ENCODE measurements at regions not wholly inside any gene's neighbourhood (a gene's known extent, or its start where the extent isn't known, plus 50 kb on each side); places are given as distances from the start of the nearest gene placed in this dataset.

DNA sequence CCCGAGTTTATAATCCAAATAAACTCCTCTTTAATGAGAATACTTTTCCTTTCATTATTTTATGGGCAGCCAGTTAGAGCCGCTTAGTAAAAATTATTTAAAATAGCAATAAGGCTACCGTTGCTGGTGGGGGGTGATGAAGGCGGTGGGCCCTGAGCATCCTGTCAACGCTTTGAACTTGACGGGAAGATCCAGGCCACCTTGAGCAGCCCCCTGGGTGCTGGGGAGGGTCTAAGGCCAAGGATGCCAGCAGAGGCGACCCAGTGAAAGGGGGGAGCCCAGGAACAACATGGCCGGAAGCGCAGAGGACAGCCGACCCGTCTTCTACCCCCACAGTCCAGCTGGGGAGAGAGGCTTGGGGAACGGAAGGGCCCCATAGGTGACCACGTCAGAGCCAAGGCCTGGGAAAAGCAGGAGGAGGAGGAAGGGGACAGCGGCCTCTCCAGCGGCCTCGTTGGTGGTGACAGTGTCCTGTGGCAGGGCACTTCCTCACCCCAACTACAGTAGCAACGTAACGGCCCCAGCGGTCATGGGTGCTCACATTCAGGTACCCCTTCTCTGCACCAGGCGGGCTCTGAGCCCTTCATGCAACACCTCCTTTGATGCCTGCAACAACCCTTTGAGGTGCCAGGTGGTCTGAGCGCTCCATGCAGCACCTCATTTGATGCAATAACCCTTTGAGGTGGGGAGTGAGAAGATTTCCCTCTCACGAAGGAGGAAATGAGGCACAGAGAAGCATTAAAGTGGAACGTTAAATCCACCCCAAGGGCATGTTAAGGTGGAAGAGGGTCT, 695.3 kb downstream of the TBC1D22A start:
- Histone ChIP-seq H3K9ac (ENCODE audit: low read depth, low read length) (no peak overlapping the region), H3K79me1 (ENCODE audit: low read depth in 1 of 2, low read length in 2 of 2) (no peaks in the 10 kb centered on the region), H2AK9ac (replicated peaks; ENCODE audit: low read depth, low read length, poor library complexity) (no peak overlapping the region), H3K4ac (ENCODE audit: low read depth, low read length) (no peak overlapping the region), H3K56ac (ENCODE audit: extremely low read depth, insufficient read depth, low read length) (no peak overlapping the region), H2BK20ac (ENCODE audit: low read depth, low read length) (no peak overlapping the region), H3K27me3 (ENCODE audit: control insufficient read depth, insufficient read depth, low read length) (no peaks in the 10 kb centered on the region), H2AFZ (replicated peaks; ENCODE audit: low read length, poor library complexity) (no peak overlapping the region), H4K20me1 (ENCODE audit: insufficient read depth, low read length) (no peaks in the 10 kb centered on the region), H2AK5ac (ENCODE audit: low read depth, low read length) (no peak overlapping the region), H4K91ac (ENCODE audit: insufficient read depth, low read depth, low read length) (no peak overlapping the region), H3K4me3 (ENCODE audit: insufficient read depth, low read depth, low read length) (no peak overlapping the region), H3K9me1 (ENCODE audit: insufficient read depth, low read length) (no peaks in the 10 kb centered on the region), H3K18ac (ENCODE audit: low read depth, low read length) (no peak overlapping the region), H2BK5ac (ENCODE audit: low read depth, low read length, poor library complexity, severe bottlenecking) (no peak overlapping the region), H3K4me2 (ENCODE audit: low read depth, low read length) (no peak overlapping the region), H3K14ac (replicated peaks; ENCODE audit: low read depth, low read length) (no peak overlapping the region), H4K8ac (ENCODE audit: low read depth in 2 of 2, low read length in 2 of 2) (no peak overlapping the region), H3K27ac (ENCODE audit: insufficient read depth, low read length) (no peak overlapping the region), H3K4me1 (ENCODE audit: control insufficient read depth, insufficient read depth, low read length) (no peaks in the 10 kb centered on the region), H2BK15ac (ENCODE audit: low read depth, low read length) (no peak overlapping the region), H3K9me3 (ENCODE audit: control insufficient read depth, insufficient read depth, low read length) (peaks cover 40% of the 10 kb centered on the region), H4K5ac (ENCODE audit: low read depth, low read length) (no peak overlapping the region), H2BK120ac (ENCODE audit: low read depth, low read length) (no peak overlapping the region), H3K36me3 (ENCODE audit: control insufficient read depth, insufficient read depth, low read length) (no peaks in the 10 kb centered on the region), H3K23ac (ENCODE audit: low read depth, low read length) (no peak overlapping the region)
- intact Hi-C loops (cut with micrococcal nuclease): no loop called here
- POLR2A ChIA-PET (ENCODE audit: unreplicated experiment): no interaction called here
- no peak for DNase-seq
- no peak for ATAC-seq (ENCODE audit: low read depth)
- in situ Hi-C loops (cut with MboI; ENCODE audit: low sequenced_read_pairs): no loop called here
- dilution Hi-C loops (cut with HindIII; ENCODE audit: low sequenced_read_pairs, unreplicated experiment): no loop called here
- BruUV-seq (replicated peaks): no TSS peak
- TF ChIP-seq CEBPB (IDR thresholded peaks at IDR 0.05; ENCODE audit: low read depth, low read length) (no peak), BHLHE40 (IDR thresholded peaks at IDR 0.05; ENCODE audit: low read depth, low read length) (no peak), FOS (IDR thresholded peaks at IDR 0.05; ENCODE audit: low read depth, low read length) (no peak), NFE2L2 (IDR thresholded peaks at IDR 0.05; ENCODE audit: low read depth, low read length) (no peak), SMC3 (IDR thresholded peaks at IDR 0.05; ENCODE audit: low read depth, low read length) (no peak), MAZ (IDR thresholded peaks at IDR 0.05; ENCODE audit: borderline replicate concordance, low read depth, low read length) (no peak), RAD21 (IDR thresholded peaks at IDR 0.05; ENCODE audit: low read length) (no peak), MXI1 (IDR thresholded peaks at IDR 0.05; ENCODE audit: borderline replicate concordance, low read depth, low read length) (no peak)
- TF ChIP-seq, protein P1, sequence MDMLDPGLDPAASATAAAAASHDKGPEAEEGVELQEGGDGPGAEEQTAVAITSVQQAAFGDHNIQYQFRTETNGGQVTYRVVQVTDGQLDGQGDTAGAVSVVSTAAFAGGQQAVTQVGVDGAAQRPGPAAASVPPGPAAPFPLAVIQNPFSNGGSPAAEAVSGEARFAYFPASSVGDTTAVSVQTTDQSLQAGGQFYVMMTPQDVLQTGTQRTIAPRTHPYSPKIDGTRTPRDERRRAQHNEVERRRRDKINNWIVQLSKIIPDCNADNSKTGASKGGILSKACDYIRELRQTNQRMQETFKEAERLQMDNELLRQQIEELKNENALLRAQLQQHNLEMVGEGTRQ (IDR thresholded peaks at IDR 0.05; ENCODE audit: low read depth, low read length): no peak
- TF ChIP-seq, protein P2, sequence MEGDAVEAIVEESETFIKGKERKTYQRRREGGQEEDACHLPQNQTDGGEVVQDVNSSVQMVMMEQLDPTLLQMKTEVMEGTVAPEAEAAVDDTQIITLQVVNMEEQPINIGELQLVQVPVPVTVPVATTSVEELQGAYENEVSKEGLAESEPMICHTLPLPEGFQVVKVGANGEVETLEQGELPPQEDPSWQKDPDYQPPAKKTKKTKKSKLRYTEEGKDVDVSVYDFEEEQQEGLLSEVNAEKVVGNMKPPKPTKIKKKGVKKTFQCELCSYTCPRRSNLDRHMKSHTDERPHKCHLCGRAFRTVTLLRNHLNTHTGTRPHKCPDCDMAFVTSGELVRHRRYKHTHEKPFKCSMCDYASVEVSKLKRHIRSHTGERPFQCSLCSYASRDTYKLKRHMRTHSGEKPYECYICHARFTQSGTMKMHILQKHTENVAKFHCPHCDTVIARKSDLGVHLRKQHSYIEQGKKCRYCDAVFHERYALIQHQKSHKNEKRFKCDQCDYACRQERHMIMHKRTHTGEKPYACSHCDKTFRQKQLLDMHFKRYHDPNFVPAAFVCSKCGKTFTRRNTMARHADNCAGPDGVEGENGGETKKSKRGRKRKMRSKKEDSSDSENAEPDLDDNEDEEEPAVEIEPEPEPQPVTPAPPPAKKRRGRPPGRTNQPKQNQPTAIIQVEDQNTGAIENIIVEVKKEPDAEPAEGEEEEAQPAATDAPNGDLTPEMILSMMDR (conservative IDR thresholded peaks at IDR 0.05; ENCODE audit: low read depth, low read length): no peak
- no CpG with 5 or more reads among the region's 23 CpGs for WGBS, 2 experiments (ENCODE audit: extremely low coverage in 2 of 2, insufficient read length in 1 of 2)
- CTCF ChIA-PET: no interaction called here

Data from IMR-90 (cell line).